ENCODE measurements at regions not wholly inside any gene's neighbourhood (a gene's known extent, or its start where the extent isn't known, plus 50 kb on each side); places are given as distances from the start of the nearest gene placed in this dataset.

DNA sequence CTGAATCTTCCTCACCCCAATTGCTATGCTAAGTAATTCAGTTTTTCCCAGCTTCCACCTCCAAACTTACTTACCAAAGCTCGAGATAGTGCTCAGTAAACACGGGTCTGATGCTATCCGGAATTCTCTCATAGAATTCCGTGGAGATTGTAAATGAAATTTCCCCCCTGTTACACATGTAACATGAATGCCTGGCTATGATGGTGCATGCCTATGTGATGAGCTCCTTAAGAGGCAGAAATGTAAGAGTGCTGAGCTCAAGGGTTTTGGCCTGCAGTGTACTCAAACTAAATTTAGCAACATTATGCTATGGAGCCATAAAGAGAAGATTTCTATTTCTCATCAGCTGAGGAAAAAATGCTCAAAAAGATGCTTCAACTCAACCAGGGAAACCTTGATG, 133.4 kb upstream of the FUT9 start:
- TF ChIP-seq, protein P1, sequence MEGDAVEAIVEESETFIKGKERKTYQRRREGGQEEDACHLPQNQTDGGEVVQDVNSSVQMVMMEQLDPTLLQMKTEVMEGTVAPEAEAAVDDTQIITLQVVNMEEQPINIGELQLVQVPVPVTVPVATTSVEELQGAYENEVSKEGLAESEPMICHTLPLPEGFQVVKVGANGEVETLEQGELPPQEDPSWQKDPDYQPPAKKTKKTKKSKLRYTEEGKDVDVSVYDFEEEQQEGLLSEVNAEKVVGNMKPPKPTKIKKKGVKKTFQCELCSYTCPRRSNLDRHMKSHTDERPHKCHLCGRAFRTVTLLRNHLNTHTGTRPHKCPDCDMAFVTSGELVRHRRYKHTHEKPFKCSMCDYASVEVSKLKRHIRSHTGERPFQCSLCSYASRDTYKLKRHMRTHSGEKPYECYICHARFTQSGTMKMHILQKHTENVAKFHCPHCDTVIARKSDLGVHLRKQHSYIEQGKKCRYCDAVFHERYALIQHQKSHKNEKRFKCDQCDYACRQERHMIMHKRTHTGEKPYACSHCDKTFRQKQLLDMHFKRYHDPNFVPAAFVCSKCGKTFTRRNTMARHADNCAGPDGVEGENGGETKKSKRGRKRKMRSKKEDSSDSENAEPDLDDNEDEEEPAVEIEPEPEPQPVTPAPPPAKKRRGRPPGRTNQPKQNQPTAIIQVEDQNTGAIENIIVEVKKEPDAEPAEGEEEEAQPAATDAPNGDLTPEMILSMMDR (IDR thresholded peaks at IDR 0.05; ENCODE audit: insufficient read depth, low read length, poor library complexity, severe bottlenecking): no peak
- TF ChIP-seq EZH2phosphoT487 (conservative IDR thresholded peaks at IDR 0.05; ENCODE audit: low read length): no peak

Data from SU-DHL-6 (cell line).